Subcutaneous abdominal adipose tissue (tissue), 5 donors: ENCODE measurements at regions not wholly inside any gene's neighbourhood (a gene's known extent, or its start where the extent isn't known, plus 50 kb on each side); places are given as distances from the start of the nearest gene placed in this dataset.

Experiments
- H3K27ac ChIP-seq: one replicate; pipeline ENCODE4 v1.7.0; 2013; ENCODE audit warnings: low read depth, mild to moderate bottlenecking, inconsistent platforms, low read length, moderate library complexity
- H3K27me3 ChIP-seq, 5 donors: one replicate each; pipeline ENCODE4 v1.7.0; 2013; ENCODE audit warnings: low read length in 5 of 5, inconsistent platforms in 1 of 5; ENCODE audit not compliant: control insufficient read depth in 5 of 5, insufficient read depth in 4 of 5
- H3K36me3 ChIP-seq, 5 donors: one replicate each; pipeline ENCODE4 v1.7.0; 2013; ENCODE audit warnings: low read length in 5 of 5; ENCODE audit not compliant: control insufficient read depth in 5 of 5, insufficient read depth in 5 of 5
- H3K4me1 ChIP-seq, 5 donors: one replicate each; pipeline ENCODE4 v1.7.0; 2013; ENCODE audit warnings: low read length in 5 of 5, mild to moderate bottlenecking in 3 of 5, moderate library complexity in 1 of 5; ENCODE audit not compliant: control insufficient read depth in 5 of 5, insufficient read depth in 5 of 5
- H3K4me3 ChIP-seq, 5 donors: one replicate each; pipeline ENCODE4 v1.7.0; 2013; ENCODE audit warnings: low read length in 5 of 5, low read depth in 1 of 5
- H3K9ac ChIP-seq, 5 donors: one replicate each; pipeline ENCODE4 v1.7.0; 2013; ENCODE audit warnings: low read length in 5 of 5, mild to moderate bottlenecking in 4 of 5, moderate library complexity in 3 of 5
- H3K9me3 ChIP-seq, 5 donors: one replicate each; pipeline ENCODE4 v1.7.0; 2013; ENCODE audit warnings: low read length in 5 of 5; ENCODE audit not compliant: control insufficient read depth in 5 of 5
- donor health status: healthy.
- donor health status: healthy.
- donor health status: healthy.
- donor health status: healthy.
- donor health status: healthy.

DNA sequence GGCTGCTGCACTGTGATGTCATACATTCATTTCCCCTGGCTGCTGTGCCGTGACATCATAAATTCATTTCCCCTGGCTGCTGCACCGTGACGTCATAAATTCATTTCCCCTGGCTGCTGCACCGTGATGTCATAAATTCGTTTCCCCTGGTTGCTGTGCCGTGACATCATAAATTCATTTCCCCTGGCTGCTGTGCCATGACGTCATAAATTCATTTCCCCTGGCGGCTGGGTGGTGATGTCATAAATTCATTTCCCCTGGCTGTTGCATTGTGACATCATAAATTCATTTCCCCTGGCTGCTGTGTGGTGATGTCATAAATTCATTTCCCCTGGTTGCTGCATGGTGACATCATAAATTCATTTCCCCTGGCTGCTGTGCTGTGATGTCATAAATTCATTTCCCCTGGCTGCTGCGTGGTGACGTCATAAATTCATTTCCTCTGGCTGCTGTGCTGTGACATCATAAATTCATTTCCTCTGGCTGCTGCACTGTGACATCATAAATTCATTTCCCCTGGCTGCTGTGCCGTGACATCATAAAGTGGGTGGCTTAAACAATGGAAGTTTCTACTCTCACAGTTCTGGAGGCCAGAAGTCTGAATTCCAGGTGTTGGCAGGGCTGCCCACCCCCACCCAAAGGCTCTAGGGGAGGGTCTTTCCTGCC, 301.1 kb downstream of the SHANK2 start:
- H3K9me3 ChIP-seq: peaks cover 0 to 8% (median 4%) of the 10 kb centered on the region in 5 donors
- H3K4me3 ChIP-seq: no peak overlapping the region
- H3K27ac ChIP-seq: no peak overlapping the region
- H3K4me1 ChIP-seq: peaks cover 0 to 1% (median 0%) of the 10 kb centered on the region in 5 donors
- H3K27me3 ChIP-seq: peaks cover 0 to 7% (median 4%) of the 10 kb centered on the region in 5 donors
- H3K9ac ChIP-seq: no peak overlapping the region
- H3K36me3 ChIP-seq: no peaks in the 10 kb centered on the region

DNA sequence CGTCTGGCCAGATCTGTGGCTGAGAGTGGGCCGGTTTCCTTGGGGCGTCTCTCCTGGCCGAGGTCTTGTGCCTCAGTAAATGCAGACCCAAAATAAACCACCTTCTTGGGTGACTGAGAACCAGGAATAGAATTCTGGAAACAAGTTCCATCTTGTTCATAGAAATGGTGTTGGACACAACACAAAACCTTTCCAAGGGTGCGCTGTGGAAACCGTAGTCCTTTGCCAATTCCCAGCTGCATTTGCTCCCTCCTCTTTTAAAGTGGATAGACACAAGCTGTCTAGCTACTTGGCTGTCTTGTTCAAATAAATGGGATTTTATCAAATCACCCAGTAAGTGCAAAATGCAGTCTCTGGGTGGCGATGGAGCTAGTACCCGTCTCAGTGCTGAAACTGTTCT, 300.2 kb downstream of the SHANK2 start:
- peaks cover 0 to 1% (median 0%) of the 10 kb centered on the region in 5 donors for H3K4me1 ChIP-seq
- peaks cover 0 to 7% (median 3%) of the 10 kb centered on the region in 5 donors for H3K27me3 ChIP-seq
- H3K27ac ChIP-seq: no peak overlapping the region
- no peaks in the 10 kb centered on the region for H3K36me3 ChIP-seq
- H3K9ac ChIP-seq: no peak overlapping the region
- peaks cover 0 to 5% (median 4%) of the 10 kb centered on the region in 5 donors for H3K9me3 ChIP-seq
- no peak overlapping the region for H3K4me3 ChIP-seq

GRCh38 chr11:70953720-70954119, 298.7 kb downstream of the SHANK2 start:
- H3K4me1 ChIP-seq: peaks cover 0 to 1% (median 0%) of the 10 kb centered on the region in 5 donors
- no peaks in the 10 kb centered on the region for H3K36me3 ChIP-seq
- H3K9ac ChIP-seq: no peak overlapping the region
- H3K27me3 ChIP-seq: peaks cover 0 to 7% (median 3%) of the 10 kb centered on the region in 5 donors
- H3K9me3 ChIP-seq: peaks cover 0 to 4% (median 0%) of the 10 kb centered on the region in 5 donors
- H3K4me3 ChIP-seq: no peak overlapping the region
- H3K27ac ChIP-seq: no peak overlapping the region

DNA sequence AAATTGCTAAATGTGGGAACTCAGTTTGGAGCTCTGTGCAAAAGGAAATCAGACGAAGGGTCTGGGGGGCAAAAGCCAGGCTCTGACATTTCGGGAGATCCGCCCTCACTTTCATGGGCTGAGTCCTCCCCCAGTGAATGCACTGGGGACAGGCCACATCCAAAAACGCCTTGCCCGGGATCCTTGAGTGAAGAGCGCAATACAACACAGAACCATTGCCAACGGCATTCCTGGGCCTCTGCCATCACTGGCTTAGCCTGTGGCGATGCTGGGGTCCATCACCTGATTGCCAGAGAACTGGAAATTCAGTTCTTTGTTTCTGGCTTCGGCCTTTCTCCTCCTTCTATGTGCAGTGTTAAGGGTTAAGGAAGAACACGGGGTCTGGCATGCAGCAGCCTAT, 297.9 kb downstream of the SHANK2 start:
- Histone ChIP-seq H3K36me3 (no peaks in the 10 kb centered on the region), H3K4me1 (peaks cover 0 to 1% (median 0%) of the 10 kb centered on the region in 5 donors), H3K9ac (no peak overlapping the region), H3K27me3 (peaks cover 0 to 7% (median 2%) of the 10 kb centered on the region in 5 donors), H3K9me3 (peaks cover 0 to 4% (median 0%) of the 10 kb centered on the region in 5 donors), H3K4me3 (no peak overlapping the region), H3K27ac (no peak overlapping the region)
